Mammary epithelial cell (primary cell): ENCODE measurements at regions not wholly inside any gene's neighbourhood (a gene's known extent, or its start where the extent isn't known, plus 50 kb on each side); places are given as distances from the start of the nearest gene placed in this dataset.

Experiments
- EZH2 ChIP-seq: IDR thresholded peaks from 2 replicates; pipeline ENCODE4 v1.6.1; 2012; ENCODE audit warnings: low read length, inconsistent platforms, borderline replicate concordance
- TF ChIP-seq, protein P1 (sequence below), 2 donors: IDR thresholded peaks in 1 of 2; conservative IDR thresholded peaks in 1 of 2; 2 replicates each; pipeline ENCODE4 v1.5.1; 2011 to 2012; ENCODE audit warnings: inconsistent platforms in 2 of 2, low read length in 2 of 2, mild to moderate bottlenecking in 2 of 2, control low read depth in 1 of 2, low read depth in 1 of 2; ENCODE audit not compliant: insufficient read depth in 1 of 2; ENCODE audit errors: extremely low read depth in 1 of 2

GRCh38 chr18:76149284-76149683 is 345.8 kb downstream of the ZNF516 start:
- TF ChIP-seq, protein P1, sequence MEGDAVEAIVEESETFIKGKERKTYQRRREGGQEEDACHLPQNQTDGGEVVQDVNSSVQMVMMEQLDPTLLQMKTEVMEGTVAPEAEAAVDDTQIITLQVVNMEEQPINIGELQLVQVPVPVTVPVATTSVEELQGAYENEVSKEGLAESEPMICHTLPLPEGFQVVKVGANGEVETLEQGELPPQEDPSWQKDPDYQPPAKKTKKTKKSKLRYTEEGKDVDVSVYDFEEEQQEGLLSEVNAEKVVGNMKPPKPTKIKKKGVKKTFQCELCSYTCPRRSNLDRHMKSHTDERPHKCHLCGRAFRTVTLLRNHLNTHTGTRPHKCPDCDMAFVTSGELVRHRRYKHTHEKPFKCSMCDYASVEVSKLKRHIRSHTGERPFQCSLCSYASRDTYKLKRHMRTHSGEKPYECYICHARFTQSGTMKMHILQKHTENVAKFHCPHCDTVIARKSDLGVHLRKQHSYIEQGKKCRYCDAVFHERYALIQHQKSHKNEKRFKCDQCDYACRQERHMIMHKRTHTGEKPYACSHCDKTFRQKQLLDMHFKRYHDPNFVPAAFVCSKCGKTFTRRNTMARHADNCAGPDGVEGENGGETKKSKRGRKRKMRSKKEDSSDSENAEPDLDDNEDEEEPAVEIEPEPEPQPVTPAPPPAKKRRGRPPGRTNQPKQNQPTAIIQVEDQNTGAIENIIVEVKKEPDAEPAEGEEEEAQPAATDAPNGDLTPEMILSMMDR (conservative IDR thresholded peaks at IDR 0.05 in 1 of 2, IDR thresholded peaks at IDR 0.05 in 1 of 2; ENCODE audit: extremely low read depth in 1 of 2, insufficient read depth in 1 of 2, low read depth in 1 of 2, low read length in 2 of 2): no peak
- no peak for TF ChIP-seq EZH2
